ENCODE measurements at regions not wholly inside any gene's neighbourhood (a gene's known extent, or its start where the extent isn't known, plus 50 kb on each side); places are given as distances from the start of the nearest gene placed in this dataset.

DNA sequence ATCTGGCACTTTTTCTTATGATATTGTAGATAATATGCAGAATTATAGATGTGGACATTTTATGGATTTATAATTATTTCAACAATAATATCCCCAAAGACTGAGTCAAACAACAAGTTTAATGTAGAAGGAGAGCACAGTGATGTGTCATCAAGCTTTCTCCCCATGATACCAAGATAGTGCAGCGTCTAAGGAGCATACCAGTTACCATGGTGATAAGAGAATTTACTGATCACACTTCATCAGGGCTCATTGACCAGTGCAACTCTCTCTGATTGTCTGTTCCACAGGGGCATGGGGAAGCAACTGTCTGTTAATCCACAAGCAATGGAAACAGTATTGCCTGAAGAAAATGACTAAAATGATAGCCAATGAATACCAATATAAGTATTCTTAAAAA, 209.6 kb upstream of the DPYD start:
- TF ChIP-seq, protein P1, sequence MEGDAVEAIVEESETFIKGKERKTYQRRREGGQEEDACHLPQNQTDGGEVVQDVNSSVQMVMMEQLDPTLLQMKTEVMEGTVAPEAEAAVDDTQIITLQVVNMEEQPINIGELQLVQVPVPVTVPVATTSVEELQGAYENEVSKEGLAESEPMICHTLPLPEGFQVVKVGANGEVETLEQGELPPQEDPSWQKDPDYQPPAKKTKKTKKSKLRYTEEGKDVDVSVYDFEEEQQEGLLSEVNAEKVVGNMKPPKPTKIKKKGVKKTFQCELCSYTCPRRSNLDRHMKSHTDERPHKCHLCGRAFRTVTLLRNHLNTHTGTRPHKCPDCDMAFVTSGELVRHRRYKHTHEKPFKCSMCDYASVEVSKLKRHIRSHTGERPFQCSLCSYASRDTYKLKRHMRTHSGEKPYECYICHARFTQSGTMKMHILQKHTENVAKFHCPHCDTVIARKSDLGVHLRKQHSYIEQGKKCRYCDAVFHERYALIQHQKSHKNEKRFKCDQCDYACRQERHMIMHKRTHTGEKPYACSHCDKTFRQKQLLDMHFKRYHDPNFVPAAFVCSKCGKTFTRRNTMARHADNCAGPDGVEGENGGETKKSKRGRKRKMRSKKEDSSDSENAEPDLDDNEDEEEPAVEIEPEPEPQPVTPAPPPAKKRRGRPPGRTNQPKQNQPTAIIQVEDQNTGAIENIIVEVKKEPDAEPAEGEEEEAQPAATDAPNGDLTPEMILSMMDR (IDR thresholded peaks at IDR 0.05; ENCODE audit: borderline replicate concordance, extremely low read depth, insufficient read depth) = no peak
- no peak for DNase-seq
- Histone ChIP-seq H3K27me3 (ENCODE audit: control insufficient read depth, insufficient read depth, low read length) (no peaks in the 10 kb centered on the region), H3K9me3 (ENCODE audit: control insufficient read depth in 2 of 3, insufficient read depth in 1 of 3, low read length in 3 of 3) (no peaks in the 10 kb centered on the region), H3K36me3 (ENCODE audit: control insufficient read depth in 2 of 3, insufficient read depth in 3 of 3, low read length in 3 of 3) (no peaks in the 10 kb centered on the region), H3K4me1 (ENCODE audit: control insufficient read depth in 2 of 3, insufficient read depth in 2 of 3, low read depth in 1 of 3, low read length in 3 of 3) (no peaks in the 10 kb centered on the region), H3K9ac (ENCODE audit: low read length in 3 of 3) (no peak overlapping the region), H3K4me3 (ENCODE audit: low read length in 3 of 3) (no peak overlapping the region), H3K27ac (ENCODE audit: low read depth in 2 of 2, low read length in 2 of 2) (no peak overlapping the region)
- intact Hi-C loops (cut with DNase I) = no loop called here
- no peak for FAIRE-seq

DNA sequence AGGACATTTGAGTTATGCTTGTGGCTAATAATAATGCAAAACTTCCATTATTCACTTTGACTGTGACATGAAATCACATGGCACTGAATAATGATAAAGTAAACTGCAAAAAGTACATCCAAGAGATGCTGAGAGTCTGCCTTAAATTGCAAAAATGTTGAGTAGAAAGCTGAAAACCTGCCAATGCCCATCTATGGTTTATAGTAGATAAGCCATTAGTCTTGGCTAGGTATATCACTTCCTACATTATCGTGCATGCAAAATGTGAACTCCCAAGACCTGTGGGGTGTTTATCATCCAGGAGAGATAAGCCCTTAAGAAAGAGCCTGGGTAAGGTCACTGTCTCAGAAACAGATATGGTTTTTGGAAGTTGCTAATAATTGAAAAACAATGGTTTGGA, 208.7 kb upstream of the DPYD start:
- DNase-seq = no peak
- Histone ChIP-seq H3K27ac (ENCODE audit: low read depth in 2 of 2, low read length in 2 of 2) (no peak overlapping the region), H3K4me3 (ENCODE audit: low read length in 3 of 3) (no peak overlapping the region), H3K9me3 (ENCODE audit: control insufficient read depth in 2 of 3, insufficient read depth in 1 of 3, low read length in 3 of 3) (no peaks in the 10 kb centered on the region), H3K4me1 (ENCODE audit: control insufficient read depth in 2 of 3, insufficient read depth in 2 of 3, low read depth in 1 of 3, low read length in 3 of 3) (no peaks in the 10 kb centered on the region), H3K9ac (ENCODE audit: low read length in 3 of 3) (no peak overlapping the region), H3K36me3 (ENCODE audit: control insufficient read depth in 2 of 3, insufficient read depth in 3 of 3, low read length in 3 of 3) (no peaks in the 10 kb centered on the region), H3K27me3 (ENCODE audit: control insufficient read depth, insufficient read depth, low read length) (no peaks in the 10 kb centered on the region)
- TF ChIP-seq, protein P1 (IDR thresholded peaks at IDR 0.05; ENCODE audit: borderline replicate concordance, extremely low read depth, insufficient read depth) = no peak
- FAIRE-seq = no peak
- intact Hi-C loops (cut with DNase I) = no loop called here

DNA sequence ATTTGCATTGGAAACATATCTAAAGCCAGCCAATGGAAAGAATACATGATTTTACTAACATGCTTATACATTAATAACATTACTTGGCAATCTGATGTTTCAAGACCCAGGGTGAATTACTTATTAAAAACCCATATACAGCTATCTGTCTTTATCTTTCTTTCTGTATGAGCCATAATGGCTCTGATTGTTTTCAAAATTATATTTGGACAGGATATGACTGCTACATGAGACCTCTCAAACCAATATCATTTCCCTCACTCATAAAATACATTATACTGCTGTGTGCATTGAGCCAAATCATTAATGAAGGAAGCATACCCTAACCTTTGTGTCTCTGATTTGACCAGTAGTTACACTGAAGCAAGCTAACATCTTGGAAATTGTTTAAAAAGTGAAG, 205.9 kb upstream of the DPYD start:
- H3K27me3 ChIP-seq (ENCODE audit: control insufficient read depth, insufficient read depth, low read length) = no peaks in the 10 kb centered on the region
- H3K9me3 ChIP-seq (ENCODE audit: control insufficient read depth in 2 of 3, insufficient read depth in 1 of 3, low read length in 3 of 3) = no peaks in the 10 kb centered on the region
- TF ChIP-seq, protein P1 (IDR thresholded peaks at IDR 0.05; ENCODE audit: borderline replicate concordance, extremely low read depth, insufficient read depth) = no peak
- H3K4me1 ChIP-seq (ENCODE audit: control insufficient read depth in 2 of 3, insufficient read depth in 2 of 3, low read depth in 1 of 3, low read length in 3 of 3) = no peaks in the 10 kb centered on the region
- H3K4me3 ChIP-seq (ENCODE audit: low read length in 3 of 3) = no peak overlapping the region
- intact Hi-C loops (cut with DNase I) = no loop called here
- H3K9ac ChIP-seq (ENCODE audit: low read length in 3 of 3) = no peak overlapping the region
- FAIRE-seq (no peak), DNase-seq (no peak)
- no peaks in the 10 kb centered on the region for H3K36me3 ChIP-seq (ENCODE audit: control insufficient read depth in 2 of 3, insufficient read depth in 3 of 3, low read length in 3 of 3)
- no peak overlapping the region for H3K27ac ChIP-seq (ENCODE audit: low read depth in 2 of 2, low read length in 2 of 2)

DNA sequence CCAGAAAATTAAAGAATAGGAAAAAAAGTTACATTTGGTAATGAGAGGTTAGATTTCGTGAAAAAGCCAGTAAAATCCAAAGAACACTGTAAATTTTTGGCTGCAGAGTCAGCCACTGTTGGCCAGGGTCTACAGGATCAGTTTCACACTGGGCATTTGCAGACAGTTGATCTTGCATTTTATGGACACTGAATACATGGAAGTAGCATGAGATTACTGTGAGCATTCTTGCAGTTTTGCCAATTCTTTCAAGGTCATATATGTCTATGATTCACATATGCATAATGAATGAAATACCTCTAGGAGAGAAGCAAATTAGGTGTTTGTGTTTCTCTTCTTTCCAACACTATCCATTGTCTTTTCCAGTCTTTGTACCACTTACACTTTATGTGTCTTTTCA, 200.8 kb upstream of the DPYD start:
- DNase-seq (no peak), FAIRE-seq (no peak)
- Histone ChIP-seq H3K27ac (ENCODE audit: low read depth in 2 of 2, low read length in 2 of 2) (no peak overlapping the region), H3K4me1 (ENCODE audit: control insufficient read depth in 2 of 3, insufficient read depth in 2 of 3, low read depth in 1 of 3, low read length in 3 of 3) (no peaks in the 10 kb centered on the region), H3K4me3 (ENCODE audit: low read length in 3 of 3) (no peak overlapping the region), H3K36me3 (ENCODE audit: control insufficient read depth in 2 of 3, insufficient read depth in 3 of 3, low read length in 3 of 3) (no peaks in the 10 kb centered on the region), H3K9ac (ENCODE audit: low read length in 3 of 3) (no peak overlapping the region), H3K9me3 (ENCODE audit: control insufficient read depth in 2 of 3, insufficient read depth in 1 of 3, low read length in 3 of 3) (no peaks in the 10 kb centered on the region), H3K27me3 (ENCODE audit: control insufficient read depth, insufficient read depth, low read length) (no peaks in the 10 kb centered on the region)
- TF ChIP-seq, protein P1 (IDR thresholded peaks at IDR 0.05; ENCODE audit: borderline replicate concordance, extremely low read depth, insufficient read depth) = no peak
- intact Hi-C loops (cut with DNase I) = no loop called here

Data from kidney (tissue), 13 donors.